Astrocyte of the spinal cord (primary cell): ENCODE measurements at regions not wholly inside any gene's neighbourhood (a gene's known extent, or its start where the extent isn't known, plus 50 kb on each side); places are given as distances from the start of the nearest gene placed in this dataset.
"Not testable (repeated sequence)": the region's sequence is repeated elsewhere in the genome, so short reads cannot be mapped to it uniquely, and the experiment has no call there.

Experiments used
- DNase-seq: peaks from one replicate; pipeline ENCODE4 v3.0.0; 2011; ENCODE audit warnings: low read depth, low spot score
- H3K4me3 ChIP-seq: 2 replicates; pipeline ENCODE4 v1.5.1; 2011; ENCODE audit warnings: low read depth, mild to moderate bottlenecking, low read length, moderate library complexity
- CTCF ChIP-seq: IDR thresholded peaks from 2 replicates; pipeline ENCODE4 v1.5.1; 2012; ENCODE audit warnings: low read depth, mild to moderate bottlenecking, low read length, inconsistent platforms
- in situ Hi-C: cut with HindIII; loops from 2 replicates; pipeline ENCODE4 v1.10.0; 2017; ENCODE audit warnings: low sequenced_read_pairs

- no peak overlapping the region for H3K4me3 ChIP-seq
- no peak for DNase-seq
- TF ChIP-seq CTCF, result no peak
- in situ Hi-C loops, result no loop called here
Observed at GRCh38 chr17:56718515-56718914, 115.2 kb downstream of the C17orf67 start.

- in situ Hi-C loops, result no loop called here
- DNase-seq, result no peak
- H3K4me3 ChIP-seq, result no peak overlapping the region
- TF ChIP-seq CTCF, result no peak
Observed at GRCh38 chr17:56723421-56723820, 110.3 kb downstream of the C17orf67 start.

GRCh38 chr17:56724664-56725063, 109.1 kb downstream of the C17orf67 start:
- in situ Hi-C loops, result no loop called here
- no peak for DNase-seq
- TF ChIP-seq CTCF, result no peak
- H3K4me3 ChIP-seq, result no peak overlapping the region

GRCh38 chr17:56725144-56725543, 108.6 kb downstream of the C17orf67 start:
- no peak for DNase-seq
- no peak overlapping the region for H3K4me3 ChIP-seq
- TF ChIP-seq CTCF, result no peak
- in situ Hi-C loops, result no loop called here

GRCh38 chr17:56727876-56728617, 105.7 kb downstream of the C17orf67 start:
- in situ Hi-C loops, result no loop called here
- H3K4me3 ChIP-seq, result no peak overlapping the region
- TF ChIP-seq CTCF, result no peak
- DNase-seq, result no peak

GRCh38 chr17:56731096-56731495, 102.6 kb downstream of the C17orf67 start:
- in situ Hi-C loops, DNase-seq, H3K4me3 ChIP-seq: not testable (repeated sequence)

GRCh38 chr17:56733833-56734232, 99.9 kb downstream of the C17orf67 start:
- no peak for TF ChIP-seq CTCF
- no peak for DNase-seq
- in situ Hi-C loops, result no loop called here
- no peak overlapping the region for H3K4me3 ChIP-seq
